GM12891 (cell line): ENCODE measurements at regions not wholly inside any gene's neighbourhood (a gene's known extent, or its start where the extent isn't known, plus 50 kb on each side); places are given as distances from the start of the nearest gene placed in this dataset.

Source experiments
- POLR2A ChIP-seq: IDR thresholded peaks from 2 replicates; pipeline ENCODE4 v1.6.1; 2011; ENCODE audit warnings: low read depth, low read length, control low read depth
- POLR2AphosphoS5 ChIP-seq: IDR thresholded peaks from 2 replicates; pipeline ENCODE4 v1.6.1; 2011; ENCODE audit warnings: low read depth, low read length, control low read depth
- POU2F2 ChIP-seq: IDR thresholded peaks from 2 replicates; pipeline ENCODE4 v1.6.1; 2011; ENCODE audit warnings: low read depth, mild to moderate bottlenecking, control low read depth, low read length, moderate library complexity
- SPI1 ChIP-seq: IDR thresholded peaks from 2 replicates; pipeline ENCODE4 v1.6.1; 2011; ENCODE audit warnings: low read depth, low read length, control low read depth
- TAF1 ChIP-seq: IDR thresholded peaks from 2 replicates; pipeline ENCODE4 v1.6.1; 2011; ENCODE audit warnings: low read depth, low read length, control low read depth

DNA sequence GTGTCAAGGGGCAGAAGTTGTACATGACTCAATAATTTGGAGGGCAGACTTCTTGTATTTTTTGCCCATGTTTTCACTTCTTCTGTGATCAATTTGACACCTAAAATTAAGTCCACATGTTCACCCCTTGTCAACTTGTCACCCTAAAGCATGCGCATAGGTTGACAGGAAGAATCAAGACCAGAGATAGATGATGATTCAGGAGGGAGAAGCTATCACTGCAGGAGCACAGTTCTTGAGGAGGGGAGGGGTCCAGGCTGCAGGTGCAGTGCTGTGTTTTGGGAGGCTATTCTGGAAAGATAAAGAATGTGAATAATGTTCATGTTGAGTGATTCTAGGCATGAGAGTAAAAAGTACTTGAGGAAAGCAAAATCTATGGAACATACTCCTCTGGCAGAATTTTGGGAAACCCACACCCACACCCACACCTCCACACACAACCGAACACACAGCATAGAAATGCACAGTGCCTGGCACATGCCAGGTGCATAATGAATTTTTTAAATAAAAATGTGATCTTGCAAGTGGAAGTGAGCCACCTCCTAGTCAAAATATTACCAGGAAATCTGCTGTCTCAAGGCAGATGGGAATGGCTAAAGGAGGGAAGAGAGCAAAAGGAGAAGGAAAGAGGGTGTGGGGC is 249.2 kb upstream of the MEX3C start:
- TF ChIP-seq POLR2AphosphoS5 (no peak), TAF1 (no peak), POU2F2 (no peak), POLR2A (no peak), SPI1 (no peak)
